ENCODE measurements at regions not wholly inside any gene's neighbourhood (a gene's known extent, or its start where the extent isn't known, plus 50 kb on each side); places are given as distances from the start of the nearest gene placed in this dataset.
"Not testable (repeated sequence)": the region's sequence is repeated elsewhere in the genome, so short reads cannot be mapped to it uniquely, and the experiment has no call there.

DNA sequence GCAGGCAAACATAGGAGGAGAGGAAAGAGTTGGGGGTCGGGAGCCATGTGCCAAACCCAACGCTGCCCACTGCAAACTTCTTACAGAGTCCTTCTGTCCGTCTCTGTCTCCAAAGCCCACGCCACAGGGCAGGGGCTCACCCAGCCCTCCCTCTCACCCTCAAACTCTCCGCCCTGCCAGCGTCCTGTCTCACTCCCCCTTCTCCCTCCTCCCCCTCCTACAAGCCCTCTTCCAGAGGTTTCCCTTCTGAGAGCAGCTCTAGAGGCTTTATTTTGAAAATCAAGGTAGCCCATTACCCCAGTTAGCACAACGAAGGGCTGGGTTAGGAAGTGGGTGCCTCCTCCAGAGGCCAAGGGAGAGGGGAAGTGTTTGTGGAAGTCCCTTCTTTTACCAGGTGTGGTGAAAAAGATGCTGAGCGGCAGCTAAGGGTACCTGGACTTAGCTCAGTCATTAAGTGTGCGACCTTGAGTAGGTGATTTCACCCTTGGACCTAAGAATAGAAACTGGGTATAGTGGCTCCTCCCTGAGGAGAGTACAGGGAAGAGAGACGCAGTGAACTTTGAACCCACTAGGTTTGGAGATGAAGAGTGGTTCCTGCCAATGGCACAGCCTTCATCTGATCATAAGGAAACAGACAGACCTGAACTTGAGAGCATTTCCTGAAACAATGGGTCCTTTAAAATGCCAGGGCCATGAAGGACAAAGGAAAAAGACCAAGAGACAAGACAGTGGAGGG, 123.8 kb downstream of the BANF2 start:
- no peak for DNase-seq
- Histone ChIP-seq H3K36me3 (ENCODE audit: low read depth) (no peaks in the 10 kb centered on the region), H3K9me3 (ENCODE audit: low read depth) (no peaks in the 10 kb centered on the region), H3K9ac (no peak overlapping the region), H3K4me2 (ENCODE audit: unreplicated experiment) (no peak overlapping the region), H3K79me2 (ENCODE audit: insufficient read depth) (no peaks in the 10 kb centered on the region), H2AFZ (no peak overlapping the region), H3K27me3 (replicated peaks; ENCODE audit: insufficient read depth) (no peaks in the 10 kb centered on the region), H3K4me3 (no peak overlapping the region), H3F3A (ENCODE audit: insufficient read depth) (peaks cover 4% of the 10 kb centered on the region; the same call in 1 of the 2 replicates), H3K9me2 (ENCODE audit: insufficient read depth) (no peaks in the 10 kb centered on the region), H4K20me1 (ENCODE audit: insufficient read depth) (no peaks in the 10 kb centered on the region), H3K4me1 (ENCODE audit: insufficient read depth) (peaks cover 16% of the 10 kb centered on the region), H3K27ac (no peak overlapping the region)
- TF ChIP-seq EZH2 (IDR thresholded peaks at IDR 0.05; ENCODE audit: insufficient read depth, poor library complexity, severe bottlenecking) (no peak), EZH2phosphoT487 (IDR thresholded peaks at IDR 0.05; ENCODE audit: insufficient read depth, low read depth) (no peak)
- in situ Hi-C loops (cut with MboI), result no loop called here
- WGBS, 2 experiments (ENCODE audit: low coverage in 1 of 2, low lambda C conversion rate in 2 of 2, missing lambda C conversion rate in 2 of 2), result 84 to 85% methylated on average over 8 to 10 of the region's 10 CpGs

DNA sequence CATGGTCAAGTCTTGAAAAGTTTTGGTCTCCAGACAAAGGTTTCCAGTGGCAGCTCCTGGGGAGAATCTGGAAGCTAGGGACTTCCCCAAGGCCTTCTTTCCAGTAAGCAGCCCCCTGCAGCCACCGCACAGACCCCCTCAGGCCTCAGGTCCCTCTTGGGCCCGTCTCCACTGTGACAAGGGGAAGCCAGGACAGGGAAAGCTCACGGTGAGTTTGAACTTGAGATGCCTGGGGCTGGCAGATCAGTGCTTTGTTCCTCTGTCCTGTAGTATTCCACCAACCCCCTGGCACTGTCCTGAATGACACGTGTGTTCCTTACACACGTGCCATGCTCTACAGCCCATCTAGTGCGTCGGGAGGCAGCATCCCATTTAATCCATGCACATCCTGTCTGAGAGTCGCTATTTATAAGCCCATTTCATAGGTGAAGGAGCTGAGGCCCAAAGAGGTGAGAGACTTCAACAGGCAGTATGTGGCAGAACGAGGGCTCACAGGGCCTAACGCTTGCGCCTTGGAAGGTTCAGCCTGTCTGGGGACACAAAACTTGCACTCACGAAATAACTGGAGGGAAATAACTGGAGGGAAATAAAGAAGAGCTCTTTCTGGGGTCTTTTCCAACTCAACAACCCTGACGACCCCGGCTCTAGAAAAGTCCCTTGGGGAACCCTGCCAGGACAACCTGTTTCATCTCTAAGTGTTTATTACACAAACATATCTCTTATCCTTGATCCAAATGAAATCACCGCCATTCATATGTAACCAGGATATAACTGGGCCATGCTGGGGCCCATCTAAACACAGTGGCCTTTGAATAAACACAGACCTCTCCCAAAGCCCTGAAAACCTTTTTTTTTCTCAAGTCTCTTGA, 123.0 kb downstream of the BANF2 start:
- no peaks in the 10 kb centered on the region for H3K79me2 ChIP-seq (ENCODE audit: insufficient read depth)
- peaks cover 4% of the 10 kb centered on the region; the same call in 1 of the 2 replicates for H3F3A ChIP-seq (ENCODE audit: insufficient read depth)
- DNase-seq, result no peak
- H3K4me1 ChIP-seq (ENCODE audit: insufficient read depth), result peaks cover 16% of the 10 kb centered on the region
- H3K27ac ChIP-seq, result no peak overlapping the region
- no peak overlapping the region for H2AFZ ChIP-seq
- no peaks in the 10 kb centered on the region for H3K9me3 ChIP-seq (ENCODE audit: low read depth)
- in situ Hi-C loops (cut with MboI), result no loop called here
- H3K27me3 ChIP-seq (replicated peaks; ENCODE audit: insufficient read depth), result no peaks in the 10 kb centered on the region
- no peaks in the 10 kb centered on the region for H3K36me3 ChIP-seq (ENCODE audit: low read depth)
- no peak overlapping the region for H3K9ac ChIP-seq
- no peaks in the 10 kb centered on the region for H3K9me2 ChIP-seq (ENCODE audit: insufficient read depth)
- H4K20me1 ChIP-seq (ENCODE audit: insufficient read depth), result no peaks in the 10 kb centered on the region
- whole genome bisulfite sequencing, 2 experiments (ENCODE audit: low coverage in 1 of 2, low lambda C conversion rate in 2 of 2, missing lambda C conversion rate in 2 of 2), result 75 to 80% methylated on average over 15 of the region's 15 CpGs
- no peak overlapping the region for H3K4me3 ChIP-seq
- no peak overlapping the region for H3K4me2 ChIP-seq (ENCODE audit: unreplicated experiment)
- no peak for TF ChIP-seq EZH2 (IDR thresholded peaks at IDR 0.05; ENCODE audit: insufficient read depth, poor library complexity, severe bottlenecking)
- no peak for TF ChIP-seq EZH2phosphoT487 (IDR thresholded peaks at IDR 0.05; ENCODE audit: insufficient read depth, low read depth)

DNA sequence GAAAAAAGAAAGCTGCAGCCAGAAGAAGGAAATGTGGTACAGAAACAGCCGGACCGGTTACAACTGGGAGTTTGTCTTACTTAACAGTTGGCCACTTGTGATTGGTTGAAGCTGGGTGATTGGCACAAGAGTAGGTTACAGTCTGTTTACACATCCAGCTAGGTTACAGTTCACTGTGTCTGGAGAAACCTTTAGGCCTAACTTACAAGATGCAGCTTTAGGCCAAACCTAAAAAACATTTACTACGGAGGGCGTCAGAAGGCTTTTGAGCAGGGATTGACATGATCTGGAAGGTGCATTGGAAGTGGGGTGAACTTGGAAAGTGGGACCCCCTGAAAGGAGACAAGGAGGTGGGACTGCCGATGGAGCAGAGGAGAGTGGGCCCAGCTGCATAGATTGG, 122.3 kb downstream of the BANF2 start:
- H3K36me3 ChIP-seq (ENCODE audit: low read depth), result no peaks in the 10 kb centered on the region
- TF ChIP-seq EZH2phosphoT487 (IDR thresholded peaks at IDR 0.05; ENCODE audit: insufficient read depth, low read depth) (no peak), EZH2 (IDR thresholded peaks at IDR 0.05; ENCODE audit: insufficient read depth, poor library complexity, severe bottlenecking) (no peak)
- in situ Hi-C loops (cut with MboI), result no loop called here

DNA sequence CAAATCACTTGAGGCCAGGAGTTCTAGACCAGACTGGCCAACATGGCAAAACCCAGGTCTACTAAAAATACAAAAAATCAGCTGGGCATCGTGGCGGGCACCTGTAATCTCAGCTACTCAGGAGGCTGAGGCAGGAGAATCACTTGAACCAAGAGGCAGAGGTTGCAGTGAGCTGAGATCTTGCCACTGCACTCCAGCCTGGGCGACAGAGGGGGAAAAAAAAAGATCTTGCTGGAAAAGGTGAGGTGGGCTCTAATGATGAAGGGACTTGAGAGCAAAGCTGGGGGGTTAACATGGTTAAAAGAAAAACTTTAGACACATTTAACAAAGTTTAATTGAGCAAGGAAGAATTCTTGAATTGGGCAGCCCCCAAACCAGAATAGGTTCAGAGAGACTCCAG, 121.8 kb downstream of the BANF2 start:
- H3K4me3 ChIP-seq; H3K4me2 ChIP-seq (ENCODE audit: unreplicated experiment); H3K9me3 ChIP-seq (ENCODE audit: low read depth); H3K27me3 ChIP-seq (replicated peaks; ENCODE audit: insufficient read depth); DNase-seq; H3K9ac ChIP-seq; in situ Hi-C loops (cut with MboI); H3K36me3 ChIP-seq (ENCODE audit: low read depth); H3F3A ChIP-seq (ENCODE audit: insufficient read depth); H3K27ac ChIP-seq; H3K9me2 ChIP-seq (ENCODE audit: insufficient read depth); H2AFZ ChIP-seq; H4K20me1 ChIP-seq (ENCODE audit: insufficient read depth); H3K79me2 ChIP-seq (ENCODE audit: insufficient read depth): not testable (repeated sequence)
- peaks cover 15% of the 10 kb centered on the region for H3K4me1 ChIP-seq (ENCODE audit: insufficient read depth)
- 76 to 89% methylated on average over 3 of the region's 3 CpGs for WGBS, 2 experiments (ENCODE audit: low coverage in 1 of 2, low lambda C conversion rate in 2 of 2, missing lambda C conversion rate in 2 of 2)

More for the DNA sequence above, 122.3 kb downstream of the BANF2 start:
- no peak for DNase-seq
- Histone ChIP-seq H2AFZ (no peak overlapping the region), H3K9me2 (ENCODE audit: insufficient read depth) (no peaks in the 10 kb centered on the region), H3K79me2 (ENCODE audit: insufficient read depth) (no peaks in the 10 kb centered on the region), H3K9me3 (ENCODE audit: low read depth) (no peaks in the 10 kb centered on the region), H4K20me1 (ENCODE audit: insufficient read depth) (no peaks in the 10 kb centered on the region), H3F3A (ENCODE audit: insufficient read depth) (peaks cover 4% of the 10 kb centered on the region; the same call in 1 of the 2 replicates), H3K9ac (no peak overlapping the region), H3K4me3 (no peak overlapping the region), H3K4me2 (ENCODE audit: unreplicated experiment) (no peak overlapping the region), H3K4me1 (ENCODE audit: insufficient read depth) (peaks cover 16% of the 10 kb centered on the region), H3K27me3 (replicated peaks; ENCODE audit: insufficient read depth) (no peaks in the 10 kb centered on the region), H3K27ac (no peak overlapping the region)
- 71 to 76% methylated on average over 5 of the region's 5 CpGs for WGBS, 2 experiments (ENCODE audit: low coverage in 1 of 2, low lambda C conversion rate in 2 of 2, missing lambda C conversion rate in 2 of 2)
